HG03064 (cell line): ENCODE measurements at regions not wholly inside any gene's neighbourhood (a gene's known extent, or its start where the extent isn't known, plus 50 kb on each side); places are given as distances from the start of the nearest gene placed in this dataset.
"Not testable (repeated sequence)": the region's sequence is repeated elsewhere in the genome, so short reads cannot be mapped to it uniquely, and the experiment has no call there.

Experiments
- ATAC-seq: cut with Tn5 transposase; IDR thresholded peaks from one replicate; pipeline ENCODE4 v1.9.1; 2021; ENCODE audit warnings: low read depth; ENCODE audit not compliant: unreplicated experiment

- ATAC-seq, result no peak
Observed at GRCh38 chr6:44002067-44002592, 125.1 kb downstream of the MRPL14 start.

- no peak for ATAC-seq
Observed at GRCh38 chr6:44001318-44002066, 125.8 kb downstream of the MRPL14 start.

GRCh38 chr6:44000164-44000842, 126.9 kb downstream of the MRPL14 start:
- no peak for ATAC-seq

- no peak for ATAC-seq
Observed at GRCh38 chr6:43999628-44000027, 127.6 kb downstream of the MRPL14 start.

GRCh38 chr6:43998592-43999243, 128.5 kb downstream of the MRPL14 start:
- ATAC-seq, result not testable (repeated sequence)

- not testable (repeated sequence) for ATAC-seq
Observed at GRCh38 chr6:43997990-43998585, 129.2 kb downstream of the MRPL14 start.

- no peak for ATAC-seq
Observed at GRCh38 chr6:43997345-43997677, 129.9 kb downstream of the MRPL14 start.

- ATAC-seq, result no peak
Observed at GRCh38 chr6:43996618-43997344, 130.5 kb downstream of the MRPL14 start.

GRCh38 chr6:43995137-43995536, 132.1 kb downstream of the MRPL14 start:
- ATAC-seq, result no peak

GRCh38 chr6:43993881-43994523, 133.2 kb downstream of the MRPL14 start:
- no peak for ATAC-seq

GRCh38 chr6:43992783-43993644, 134.2 kb downstream of the MRPL14 start:
- ATAC-seq, result no peak

- ATAC-seq, result no peak
Observed at GRCh38 chr6:43992126-43992663, 135.1 kb downstream of the MRPL14 start.

GRCh38 chr6:43990627-43991619, 136.3 kb downstream of the MRPL14 start:
- no peak for ATAC-seq

GRCh38 chr6:43990275-43990626, 137.0 kb downstream of the MRPL14 start:
- no peak for ATAC-seq

GRCh38 chr6:43989581-43990146, 137.6 kb downstream of the MRPL14 start:
- ATAC-seq, result no peak

- ATAC-seq, result no peak
Observed at GRCh38 chr6:43988801-43989200, 138.5 kb downstream of the MRPL14 start.

GRCh38 chr6:43987838-43988439, 139.3 kb downstream of the MRPL14 start:
- no peak for ATAC-seq
